ENCODE measurements at regions not wholly inside any gene's neighbourhood (a gene's known extent, or its start where the extent isn't known, plus 50 kb on each side); places are given as distances from the start of the nearest gene placed in this dataset.

- no peak for DNase-seq (ENCODE audit: low read depth in 2 of 2)
Observed at GRCh38 chr11:129590753-129591475, 215.3 kb downstream of the BARX2 start.

DNA sequence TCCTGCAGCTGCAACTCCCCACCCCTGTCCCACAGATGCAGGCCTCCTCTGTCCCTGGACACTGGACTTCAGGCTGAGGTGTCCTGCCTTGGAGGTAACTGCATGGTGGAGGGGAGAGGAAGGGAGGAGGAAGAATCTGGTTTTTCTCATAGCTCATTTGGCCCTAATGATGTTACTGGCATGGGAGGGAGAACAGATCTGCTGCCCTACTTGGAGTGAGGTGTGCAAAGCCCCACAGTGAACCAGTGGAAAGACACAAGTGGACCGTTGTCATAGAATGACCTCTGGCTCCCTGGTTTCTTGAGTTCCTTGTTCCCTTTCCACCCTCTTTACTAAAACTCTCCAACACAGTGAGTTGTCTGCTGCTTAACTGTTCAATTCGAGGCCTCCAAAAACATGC is 215.9 kb downstream of the BARX2 start:
- no peak for DNase-seq (ENCODE audit: low read depth in 2 of 2)

DNA sequence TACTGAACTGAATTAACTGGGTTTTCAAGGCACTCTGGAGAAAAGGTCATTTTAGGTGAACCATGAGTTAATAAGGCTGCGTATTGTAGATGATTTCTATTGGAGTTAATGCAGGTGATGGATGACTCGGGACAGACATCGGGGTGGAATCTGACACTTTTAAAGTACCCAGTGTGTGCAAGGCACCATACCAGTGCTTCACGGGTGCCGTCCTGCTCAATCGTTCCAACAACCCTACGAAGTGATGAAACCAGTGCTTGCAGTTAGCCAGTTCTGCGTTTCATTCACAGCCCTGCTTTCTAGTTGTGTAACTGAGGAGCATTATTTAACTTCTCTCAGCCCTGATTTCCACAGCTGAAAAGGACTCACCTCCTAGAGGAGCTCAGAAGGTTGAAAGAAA is 216.5 kb downstream of the BARX2 start:
- DNase-seq (ENCODE audit: low read depth in 2 of 2): no peak

DNA sequence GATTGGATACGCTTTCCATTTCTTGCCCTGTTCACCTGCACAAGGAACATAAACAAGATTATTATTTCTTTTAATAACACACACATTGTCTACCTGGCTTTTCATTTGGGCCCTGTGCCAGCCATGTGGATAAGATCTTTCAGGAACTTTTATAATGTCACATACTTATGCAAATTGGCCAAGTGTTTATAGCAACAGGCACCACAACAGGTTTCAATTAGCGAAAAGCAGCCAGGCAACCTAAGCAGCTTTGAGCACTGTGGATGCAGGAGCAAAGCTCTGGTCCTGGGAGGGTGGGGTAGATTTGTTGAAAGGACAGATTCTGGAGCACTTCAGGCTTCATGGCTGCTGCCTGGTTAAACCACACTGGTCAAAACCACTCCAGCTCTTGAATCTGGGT is 217.4 kb downstream of the BARX2 start:
- no peak for DNase-seq (ENCODE audit: low read depth in 2 of 2)

GRCh38 chr11:129595038-129595962 is 219.7 kb downstream of the BARX2 start:
- DNase-seq (ENCODE audit: low read depth in 2 of 2): no peak

- no peak for DNase-seq (ENCODE audit: low read depth in 2 of 2)
Observed at GRCh38 chr11:129596351-129596750, 219.3 kb upstream of the TMEM45B start.

- DNase-seq (ENCODE audit: low read depth in 2 of 2): no peak
Observed at GRCh38 chr11:129598378-129598777, 217.3 kb upstream of the TMEM45B start.

GRCh38 chr11:129605815-129606214 is 209.8 kb upstream of the TMEM45B start:
- DNase-seq (ENCODE audit: low read depth in 2 of 2): no peak

DNA sequence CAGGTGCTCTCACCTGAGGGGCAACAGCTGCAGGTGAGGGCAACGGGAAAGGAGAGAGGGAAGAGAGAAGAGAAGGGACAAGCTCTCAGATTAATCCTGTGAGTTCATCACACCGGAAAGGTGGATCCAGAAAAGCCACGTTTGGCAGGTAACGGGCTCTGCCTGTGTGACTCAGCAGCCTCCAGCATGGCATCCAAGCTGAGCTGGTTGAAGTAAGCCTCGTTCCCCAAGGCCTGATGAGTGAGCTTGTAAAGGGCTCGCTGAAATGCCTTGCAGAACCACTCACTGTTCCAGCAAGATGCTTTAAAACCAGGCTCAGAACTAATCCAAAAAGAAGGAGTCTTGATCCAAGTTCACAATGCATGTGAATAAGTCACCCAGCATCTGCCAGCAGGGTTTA is 206.9 kb upstream of the TMEM45B start:
- no peak for DNase-seq (ENCODE audit: low read depth in 2 of 2)

DNA sequence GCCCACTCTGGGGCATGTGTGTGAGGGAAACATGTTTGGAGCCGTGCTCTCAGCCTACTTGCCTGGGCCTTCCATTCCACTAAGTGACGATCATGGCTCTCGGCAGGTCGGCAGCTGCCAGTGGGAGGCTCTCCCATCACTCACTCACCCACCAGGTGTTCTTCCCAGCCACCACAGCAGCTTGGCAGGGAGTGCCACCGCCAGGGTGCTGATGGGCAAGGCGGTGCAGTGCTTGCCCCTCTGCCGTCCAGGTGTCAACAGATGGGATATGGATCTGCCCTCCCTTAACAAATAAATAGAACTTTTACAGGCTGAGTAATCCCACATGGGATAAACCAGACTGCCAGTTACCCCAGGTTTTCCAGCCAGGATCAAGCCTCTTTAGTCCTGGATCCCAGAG is 205.5 kb upstream of the TMEM45B start:
- DNase-seq (ENCODE audit: low read depth in 2 of 2): no peak

GRCh38 chr11:129610545-129610944 is 205.1 kb upstream of the TMEM45B start:
- no peak for DNase-seq (ENCODE audit: low read depth in 2 of 2)

DNA sequence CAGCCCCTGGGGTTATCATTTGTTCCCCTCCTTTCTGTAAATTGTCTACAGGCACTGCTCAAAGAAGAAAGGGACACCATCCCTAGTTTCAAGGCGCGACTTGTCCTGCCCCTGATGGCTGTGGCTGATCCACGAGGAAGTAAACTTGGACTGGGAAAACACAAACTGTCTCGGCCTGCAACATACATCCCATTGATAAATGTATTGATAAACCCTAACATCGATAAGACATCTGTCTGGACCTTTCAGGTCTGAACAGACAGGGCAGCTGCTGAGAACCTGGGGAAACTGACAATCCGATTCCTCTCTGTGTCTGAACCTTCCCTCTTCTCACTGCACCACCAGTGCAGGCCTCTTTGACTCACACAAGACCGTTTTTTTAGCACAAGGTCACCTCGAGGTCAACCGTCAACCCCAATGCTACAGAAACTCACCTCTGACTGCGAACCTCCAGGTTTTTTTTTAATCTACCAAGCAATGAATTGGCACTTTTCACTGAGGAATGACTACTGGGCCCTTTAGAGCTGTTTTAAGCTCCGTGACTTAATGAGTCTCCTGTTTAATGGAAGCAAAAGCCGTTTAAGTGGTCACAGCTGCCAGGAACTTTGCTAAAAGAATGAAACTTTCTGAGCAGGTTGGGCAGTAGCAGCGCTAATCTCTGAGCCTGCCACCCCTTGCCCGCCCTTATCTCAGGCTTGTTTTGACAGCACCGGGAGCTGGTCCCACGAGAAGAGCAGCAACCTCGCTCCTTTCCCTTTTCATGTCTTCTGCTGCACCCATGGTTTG is 203.8 kb upstream of the TMEM45B start:
- DNase-seq (ENCODE audit: low read depth in 2 of 2): no peak

DNA sequence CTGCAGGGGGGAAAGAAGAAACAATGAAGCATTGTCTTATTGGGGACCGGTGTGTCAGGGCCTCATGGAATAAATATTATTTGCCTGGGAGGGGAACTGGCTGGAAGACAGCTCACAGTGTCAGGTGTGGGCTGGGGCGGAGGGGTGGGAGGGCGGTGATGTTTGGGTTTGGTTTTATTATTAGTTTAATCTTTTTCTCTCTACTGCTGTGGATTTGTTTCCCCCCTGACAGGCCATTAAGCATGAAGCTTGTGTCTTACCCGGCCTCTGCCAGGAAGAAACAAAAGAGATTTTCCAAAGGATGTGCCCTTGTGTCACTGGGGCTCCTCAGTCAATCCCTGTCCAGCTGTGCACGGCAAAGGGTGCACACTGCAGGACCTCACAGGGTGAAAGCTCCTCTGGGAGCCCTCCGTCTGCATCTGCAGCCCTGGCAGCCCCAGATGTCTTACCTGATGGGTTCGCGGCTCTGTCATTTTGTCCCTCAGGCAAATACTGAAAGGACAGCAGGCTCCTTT is 203.1 kb upstream of the TMEM45B start:
- no peak for DNase-seq (ENCODE audit: low read depth in 2 of 2)

DNA sequence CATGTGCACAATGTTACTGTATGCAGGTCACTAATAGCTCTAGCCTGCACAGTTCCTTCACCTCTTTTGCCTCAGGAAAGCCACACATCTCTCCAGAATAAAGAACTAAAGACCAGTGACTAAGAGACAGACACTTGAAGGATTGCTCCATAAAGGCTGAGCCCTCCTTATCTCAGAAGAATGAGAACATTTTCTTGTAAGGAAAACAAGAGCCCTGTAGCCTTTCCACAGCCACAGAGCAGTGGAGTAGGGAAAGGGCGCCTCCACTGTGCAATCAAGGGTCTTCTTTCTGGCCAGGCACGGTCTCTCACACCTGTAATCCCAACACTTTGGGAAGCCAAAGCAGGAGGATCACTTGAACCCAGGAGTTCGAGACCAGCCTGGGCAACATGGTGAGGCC is 202.6 kb upstream of the TMEM45B start:
- no peak for DNase-seq (ENCODE audit: low read depth in 2 of 2)

- no peak for DNase-seq (ENCODE audit: low read depth in 2 of 2)
Observed at GRCh38 chr11:129614256-129614944, 201.2 kb upstream of the TMEM45B start.

DNA sequence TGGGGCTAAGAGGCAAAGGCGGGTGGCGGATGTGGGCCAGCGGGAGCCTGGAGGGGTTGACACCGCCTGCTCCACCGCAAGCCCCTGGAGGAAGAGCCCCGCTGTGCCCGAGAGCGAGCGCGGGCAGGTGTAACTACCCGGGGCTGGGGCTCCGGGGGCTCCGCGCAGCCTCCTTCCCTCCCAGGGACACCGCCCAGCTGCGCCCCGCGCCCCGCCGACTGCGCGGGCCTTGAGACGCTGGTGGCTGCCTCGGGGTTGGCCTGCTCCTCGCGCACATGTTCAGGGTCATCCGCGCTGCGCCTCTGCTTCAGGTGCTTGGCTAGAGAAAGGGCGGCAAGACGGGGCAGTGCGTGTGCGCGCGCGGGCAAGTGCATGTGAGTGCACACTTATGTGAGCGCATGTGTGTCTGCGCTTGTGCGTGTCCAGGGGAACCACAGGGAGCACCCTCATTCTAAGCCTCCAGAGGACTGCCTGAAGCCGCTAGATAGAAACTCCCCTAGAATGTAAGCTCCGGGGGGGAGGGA is 197.5 kb upstream of the TMEM45B start:
- no peak for DNase-seq (ENCODE audit: low read depth in 2 of 2)

DNA sequence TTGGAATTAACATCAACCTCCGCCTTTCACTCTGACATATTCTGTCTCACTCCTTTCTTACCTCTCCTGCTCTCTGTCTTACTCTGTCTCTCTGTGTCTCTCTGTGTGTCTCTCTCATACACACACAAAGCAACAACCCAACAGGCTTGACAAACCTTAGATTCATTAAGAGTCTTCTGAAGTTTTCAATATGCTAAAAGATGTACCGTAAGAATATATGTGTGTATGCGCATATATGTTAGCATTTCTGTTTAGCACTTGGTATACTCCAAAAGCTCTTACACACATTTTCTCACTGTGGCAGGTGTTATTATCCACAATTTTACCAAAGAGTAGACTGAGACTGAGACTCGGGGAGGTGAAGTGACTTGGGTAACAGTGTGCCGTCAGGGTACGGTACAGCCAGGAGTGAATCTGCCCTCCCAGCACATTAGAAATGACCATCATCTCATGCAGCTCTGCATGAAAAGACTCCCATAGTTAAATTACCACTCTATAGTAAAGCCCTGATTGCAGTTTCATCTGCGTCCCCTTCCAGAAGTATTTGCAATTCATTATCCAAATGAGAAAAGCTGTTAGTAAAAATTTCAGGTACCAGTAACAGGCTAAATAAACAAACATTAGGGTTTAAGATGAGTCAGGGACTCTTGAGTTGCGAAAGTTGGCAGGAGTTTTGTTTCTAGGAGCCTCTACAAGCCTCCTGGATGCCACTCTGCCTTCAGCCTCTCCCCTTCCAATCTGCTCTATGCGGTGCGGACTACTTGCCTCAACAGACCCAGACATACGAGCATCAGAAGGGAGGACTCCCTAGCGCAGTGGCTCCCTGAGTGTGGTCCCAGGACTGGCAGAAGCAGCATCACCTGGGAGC is 195.2 kb upstream of the TMEM45B start:
- no peak for DNase-seq (ENCODE audit: low read depth in 2 of 2)

DNA sequence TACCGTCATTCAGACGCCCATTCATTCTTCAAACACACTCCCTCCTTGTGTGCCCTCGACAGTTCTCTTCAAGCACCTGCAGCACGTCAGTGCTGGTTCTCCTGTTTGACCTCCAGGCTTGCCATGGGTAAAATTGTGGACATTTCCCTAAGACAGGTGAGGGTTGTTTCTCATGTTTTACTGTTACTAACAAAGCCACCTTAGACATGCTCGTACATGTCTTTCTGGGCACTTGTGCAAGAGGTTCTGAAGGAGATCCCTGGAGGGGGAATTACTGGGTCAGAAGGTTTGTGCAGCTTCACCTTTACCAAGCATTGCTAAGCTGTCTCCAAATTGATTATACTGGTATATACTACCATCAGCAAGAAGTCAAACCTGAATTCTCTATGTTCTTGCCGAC is 189.7 kb upstream of the TMEM45B start:
- no peak for DNase-seq (ENCODE audit: low read depth in 2 of 2)

- no peak for DNase-seq (ENCODE audit: low read depth in 2 of 2)
Observed at GRCh38 chr11:129631201-129631600, 184.4 kb upstream of the TMEM45B start.

DNA sequence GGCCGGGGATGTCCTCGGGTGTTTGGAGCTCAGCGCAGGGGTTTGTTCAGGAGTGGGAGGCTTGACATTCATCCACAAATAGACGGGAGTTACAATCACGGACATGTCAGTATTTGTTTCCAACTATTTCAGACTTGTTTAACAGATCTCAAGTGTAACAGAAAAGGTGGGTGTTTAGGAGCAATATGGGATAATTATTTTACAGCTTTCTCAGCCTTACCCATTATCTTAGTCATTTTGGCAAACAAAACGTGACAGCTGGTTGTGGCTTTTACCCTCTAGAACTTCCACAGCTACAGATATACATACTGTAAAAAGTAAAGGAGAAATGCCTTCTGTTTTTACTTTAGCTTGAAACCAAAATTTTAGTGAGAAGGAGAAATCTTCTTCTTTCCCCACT is 178.7 kb upstream of the TMEM45B start:
- DNase-seq (ENCODE audit: low read depth in 2 of 2): no peak
